Stimulated activated effector memory CD8-positive, alpha-beta T cell treated with anti-CD3 and anti-CD28 coated beads, Interleukin-12 subunit alpha, Interleukin-12 subunit beta, amount 100 ng/mL, for 72 hours (primary cell): ENCODE measurements at regions not wholly inside any gene's neighbourhood (a gene's known extent, or its start where the extent isn't known, plus 50 kb on each side); places are given as distances from the start of the nearest gene placed in this dataset.
"Not testable (repeated sequence)": the region's sequence is repeated elsewhere in the genome, so short reads cannot be mapped to it uniquely, and the experiment has no call there.

Experiments
- ATAC-seq: fragments of 150-1000 bp; cut with Tn5 transposase; 2 replicates; pipeline ENCODE4 v1.10.0; 2021
- DNase-seq, 2 donors: peaks; one replicate each; pipeline ENCODE4 v3.0.0; 2021 to 2022; ENCODE audit warnings: low spot score in 2 of 2
- H3K27ac Mint-ChIP-seq: one replicate; pipeline ENCODE4 v1.8.0; 2022; ENCODE audit warnings: mild to moderate bottlenecking, mixed read lengths
- H3K36me3 Mint-ChIP-seq: one replicate; pipeline ENCODE4 v1.8.0; 2022; ENCODE audit warnings: mild to moderate bottlenecking, mixed read lengths
- H3K4me1 Mint-ChIP-seq: one replicate; pipeline ENCODE4 v1.8.0; 2022; ENCODE audit warnings: mixed read lengths
- H3K4me3 Mint-ChIP-seq: one replicate; pipeline ENCODE4 v1.8.0; 2022; ENCODE audit warnings: mild to moderate bottlenecking, mixed read lengths
- H3K9me3 Mint-ChIP-seq: one replicate; pipeline ENCODE4 v1.8.0; 2022; ENCODE audit warnings: mixed read lengths

DNA sequence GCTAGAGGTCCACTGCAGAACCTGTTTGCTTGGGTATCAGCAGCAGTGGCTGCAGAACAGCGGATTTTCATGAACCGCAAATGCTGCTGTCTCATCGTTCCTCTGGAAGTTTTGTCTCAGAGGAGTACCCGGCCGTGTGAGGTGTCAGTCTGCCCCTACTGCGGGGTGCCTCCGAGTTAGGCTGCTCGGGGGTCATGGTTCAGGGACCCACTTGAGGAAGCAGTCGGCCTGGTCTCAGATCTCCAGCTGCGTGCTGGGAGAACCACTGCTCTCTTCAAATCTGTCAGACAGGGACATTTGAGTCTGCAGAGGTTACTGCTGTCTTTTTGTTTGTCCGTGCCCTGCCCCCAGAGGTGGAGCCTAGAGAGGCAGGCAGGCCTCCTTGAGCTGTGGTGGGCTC, 109.5 kb upstream of the TMEM196 start:
- DNase-seq, ATAC-seq, H3K4me1 Mint-ChIP-seq, H3K27ac Mint-ChIP-seq, H3K4me3 Mint-ChIP-seq, H3K36me3 Mint-ChIP-seq: not testable (repeated sequence)
- peaks cover 15% of the 10 kb centered on the region for H3K9me3 Mint-ChIP-seq

DNA sequence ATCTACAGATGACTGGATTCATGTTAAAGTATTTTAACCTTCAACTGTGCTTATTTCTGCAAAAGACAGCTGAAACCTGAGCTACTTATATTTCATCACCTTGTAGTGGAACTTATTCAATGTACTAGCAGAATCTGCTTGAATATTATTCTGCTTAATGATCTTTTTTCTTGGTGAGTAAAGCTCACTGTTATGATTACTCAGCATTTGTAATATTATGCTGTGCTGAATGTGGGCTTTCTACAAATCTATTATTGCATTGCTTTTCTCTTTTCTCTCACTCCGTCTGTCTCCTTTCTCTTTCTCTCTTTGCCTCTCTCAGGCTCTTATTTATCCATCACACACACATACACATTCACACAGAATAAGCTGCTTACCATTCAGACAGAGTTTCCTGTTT, 98.7 kb upstream of the TMEM196 start:
- DNase-seq, result no peak
- H3K9me3 Mint-ChIP-seq, result peaks cover 12% of the 10 kb centered on the region
- no peak overlapping the region for H3K4me3 Mint-ChIP-seq
- H3K4me1 Mint-ChIP-seq, result no peaks in the 10 kb centered on the region
- ATAC-seq, result no peak
- no peak overlapping the region for H3K27ac Mint-ChIP-seq
- no peaks in the 10 kb centered on the region for H3K36me3 Mint-ChIP-seq

DNA sequence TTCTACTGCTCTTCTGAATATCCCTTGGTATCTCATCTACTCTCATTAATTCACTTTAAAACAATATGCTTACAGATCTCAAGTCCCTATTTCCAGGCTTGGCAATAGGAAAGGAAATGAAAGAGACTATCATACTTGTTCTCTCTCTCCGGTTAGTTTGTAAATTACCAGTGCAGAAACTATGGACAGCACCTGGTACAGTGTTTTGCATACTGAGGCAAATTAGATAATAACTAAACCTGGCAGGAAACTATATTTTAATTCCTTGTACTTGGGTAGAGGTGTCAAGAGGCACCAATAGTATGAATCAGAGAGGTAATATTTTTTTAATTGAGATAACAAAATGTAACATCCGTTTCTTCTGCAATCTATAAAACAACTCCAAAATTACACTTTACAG, 97.7 kb upstream of the TMEM196 start:
- Mint-ChIP-seq H3K4me3 (no peak overlapping the region), H3K36me3 (no peaks in the 10 kb centered on the region), H3K4me1 (no peaks in the 10 kb centered on the region), H3K27ac (no peak overlapping the region), H3K9me3 (peaks cover 12% of the 10 kb centered on the region)
- ATAC-seq (no peak), DNase-seq (no peak)

GRCh38 chr7:19869979-19870378, 96.6 kb upstream of the TMEM196 start:
- Mint-ChIP-seq H3K27ac (no peak overlapping the region), H3K36me3 (no peaks in the 10 kb centered on the region), H3K4me3 (no peak overlapping the region), H3K9me3 (peaks cover 12% of the 10 kb centered on the region), H3K4me1 (no peaks in the 10 kb centered on the region)
- ATAC-seq (no peak), DNase-seq (no peak)

GRCh38 chr7:19853261-19853832, 79.9 kb upstream of the TMEM196 start:
- Mint-ChIP-seq H3K4me3 (no peak overlapping the region), H3K36me3 (no peaks in the 10 kb centered on the region), H3K9me3 (no peaks in the 10 kb centered on the region), H3K27ac (no peak overlapping the region), H3K4me1 (no peaks in the 10 kb centered on the region)
- DNase-seq, result no peak
- ATAC-seq, result no peak

DNA sequence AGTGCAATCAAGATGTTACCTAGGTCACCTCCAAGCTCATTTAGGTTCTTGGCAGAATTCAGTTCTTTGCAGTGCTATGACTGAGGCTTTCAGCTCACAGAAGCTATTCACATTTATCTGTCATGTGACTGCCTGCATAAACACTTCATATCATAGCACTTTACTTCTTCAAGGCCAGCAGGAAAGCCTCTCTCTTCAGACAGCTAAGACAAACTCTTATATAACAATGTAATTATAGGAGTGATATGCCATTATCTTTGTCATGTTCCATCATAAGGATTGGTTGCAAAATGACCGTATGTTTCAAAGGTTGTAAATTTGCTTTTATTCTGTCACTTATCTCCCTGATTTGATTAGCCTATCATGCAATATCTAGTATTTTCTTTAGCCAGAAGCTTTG, 78.8 kb upstream of the TMEM196 start:
- ATAC-seq, result no peak
- no peak overlapping the region for H3K4me3 Mint-ChIP-seq
- no peaks in the 10 kb centered on the region for H3K4me1 Mint-ChIP-seq
- no peak overlapping the region for H3K27ac Mint-ChIP-seq
- no peaks in the 10 kb centered on the region for H3K9me3 Mint-ChIP-seq
- no peaks in the 10 kb centered on the region for H3K36me3 Mint-ChIP-seq
- no peak for DNase-seq

DNA sequence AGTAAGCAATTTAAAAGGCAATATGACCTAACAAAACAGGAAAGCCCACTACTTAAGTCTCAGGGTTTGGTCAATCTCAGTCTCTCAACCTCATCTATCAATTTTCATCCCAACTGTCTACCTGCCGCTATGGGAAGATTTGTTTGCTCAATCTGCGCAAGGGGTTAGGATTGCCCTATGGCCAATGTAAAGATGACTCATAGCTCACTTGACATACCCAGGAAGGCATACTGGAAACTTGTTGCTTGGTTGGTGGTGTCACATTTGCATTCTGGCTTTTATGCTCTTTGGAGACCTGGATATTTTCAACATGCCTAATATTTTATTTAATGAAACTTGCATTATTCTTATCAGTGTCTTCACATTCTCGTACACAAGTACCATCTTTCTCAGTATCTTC, 78.1 kb upstream of the TMEM196 start:
- DNase-seq, result no peak
- H3K9me3 Mint-ChIP-seq, result no peaks in the 10 kb centered on the region
- H3K36me3 Mint-ChIP-seq, result no peaks in the 10 kb centered on the region
- ATAC-seq, result no peak
- H3K4me1 Mint-ChIP-seq, result no peaks in the 10 kb centered on the region
- no peak overlapping the region for H3K27ac Mint-ChIP-seq
- H3K4me3 Mint-ChIP-seq, result no peak overlapping the region

- H3K27ac Mint-ChIP-seq, result no peak overlapping the region
- H3K9me3 Mint-ChIP-seq, result peaks cover 7% of the 10 kb centered on the region
- H3K4me3 Mint-ChIP-seq, result no peak overlapping the region
Observed at GRCh38 chr7:19834566-19834965, 61.1 kb upstream of the TMEM196 start.

DNA sequence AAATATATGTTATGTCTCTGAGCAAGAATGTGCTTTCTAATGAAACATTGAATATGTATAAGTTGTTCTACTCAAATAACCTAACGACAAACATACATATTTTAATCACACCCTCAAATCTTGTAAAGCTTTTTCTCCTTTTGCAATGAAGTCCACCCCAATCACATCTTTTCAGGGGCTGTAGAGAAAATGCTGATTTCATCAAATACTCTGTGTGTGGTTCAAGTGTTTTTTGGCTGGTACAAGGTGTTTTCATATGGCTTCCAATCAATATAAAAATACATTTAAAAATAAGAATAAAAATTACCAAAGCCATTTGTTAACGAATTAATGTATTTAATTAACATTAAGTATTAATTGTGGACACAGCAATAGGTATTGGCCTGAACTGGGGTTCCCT, 57.2 kb upstream of the TMEM196 start:
- no peak for DNase-seq
- H3K27ac Mint-ChIP-seq, result no peak overlapping the region
- H3K9me3 Mint-ChIP-seq, result no peaks in the 10 kb centered on the region
- ATAC-seq, result no peak
- H3K4me1 Mint-ChIP-seq, result no peaks in the 10 kb centered on the region
- H3K36me3 Mint-ChIP-seq, result no peaks in the 10 kb centered on the region
- no peak overlapping the region for H3K4me3 Mint-ChIP-seq

More at GRCh38 chr7:19834566-19834965, 61.1 kb upstream of the TMEM196 start:
- no peak for ATAC-seq
- no peaks in the 10 kb centered on the region for H3K4me1 Mint-ChIP-seq
- no peak for DNase-seq
- H3K36me3 Mint-ChIP-seq, result no peaks in the 10 kb centered on the region
